ENCODE measurements at regions not wholly inside any gene's neighbourhood (a gene's known extent, or its start where the extent isn't known, plus 50 kb on each side); places are given as distances from the start of the nearest gene placed in this dataset.

DNA sequence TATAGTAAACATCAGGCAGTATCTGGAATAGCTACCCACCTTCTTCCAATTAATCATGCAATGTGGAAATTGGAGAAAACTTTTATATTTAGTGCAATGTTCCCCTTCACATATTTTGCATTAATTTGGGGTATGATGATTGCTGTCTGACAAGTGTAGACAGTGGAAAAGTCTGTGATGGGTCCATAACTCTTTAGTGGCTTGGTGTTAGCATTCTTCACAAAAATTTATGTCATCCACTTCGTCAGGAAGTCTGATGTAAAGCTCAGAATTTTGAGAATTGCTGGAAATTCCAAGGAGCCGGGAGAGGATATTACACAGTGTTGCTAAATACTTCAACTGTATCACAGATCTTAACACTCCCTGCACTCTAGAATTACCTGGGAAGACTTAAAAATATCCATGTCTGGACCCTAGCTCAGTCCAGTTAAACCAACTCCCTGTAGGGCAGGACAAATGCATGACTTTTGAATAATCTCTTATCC lies 549.7 kb upstream of the PLXNA2 start:
- TF ChIP-seq, protein P1, sequence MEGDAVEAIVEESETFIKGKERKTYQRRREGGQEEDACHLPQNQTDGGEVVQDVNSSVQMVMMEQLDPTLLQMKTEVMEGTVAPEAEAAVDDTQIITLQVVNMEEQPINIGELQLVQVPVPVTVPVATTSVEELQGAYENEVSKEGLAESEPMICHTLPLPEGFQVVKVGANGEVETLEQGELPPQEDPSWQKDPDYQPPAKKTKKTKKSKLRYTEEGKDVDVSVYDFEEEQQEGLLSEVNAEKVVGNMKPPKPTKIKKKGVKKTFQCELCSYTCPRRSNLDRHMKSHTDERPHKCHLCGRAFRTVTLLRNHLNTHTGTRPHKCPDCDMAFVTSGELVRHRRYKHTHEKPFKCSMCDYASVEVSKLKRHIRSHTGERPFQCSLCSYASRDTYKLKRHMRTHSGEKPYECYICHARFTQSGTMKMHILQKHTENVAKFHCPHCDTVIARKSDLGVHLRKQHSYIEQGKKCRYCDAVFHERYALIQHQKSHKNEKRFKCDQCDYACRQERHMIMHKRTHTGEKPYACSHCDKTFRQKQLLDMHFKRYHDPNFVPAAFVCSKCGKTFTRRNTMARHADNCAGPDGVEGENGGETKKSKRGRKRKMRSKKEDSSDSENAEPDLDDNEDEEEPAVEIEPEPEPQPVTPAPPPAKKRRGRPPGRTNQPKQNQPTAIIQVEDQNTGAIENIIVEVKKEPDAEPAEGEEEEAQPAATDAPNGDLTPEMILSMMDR (IDR thresholded peaks at IDR 0.05): no peak
- TF ChIP-seq POLR2A (IDR thresholded peaks at IDR 0.05) (no peak), POLR2AphosphoS5 (IDR thresholded peaks at IDR 0.05; ENCODE audit: insufficient read depth in 1 of 2, low read depth in 1 of 2) (no peak)
